CD4-positive, alpha-beta T cell treated with Interleukin-15 for 1 hour (primary cell): ENCODE measurements at regions not wholly inside any gene's neighbourhood (a gene's known extent, or its start where the extent isn't known, plus 50 kb on each side); places are given as distances from the start of the nearest gene placed in this dataset.

Experiments used
- DNase-seq: peaks from one replicate; pipeline ENCODE4 v3.0.0-alpha.2; 2020

DNA sequence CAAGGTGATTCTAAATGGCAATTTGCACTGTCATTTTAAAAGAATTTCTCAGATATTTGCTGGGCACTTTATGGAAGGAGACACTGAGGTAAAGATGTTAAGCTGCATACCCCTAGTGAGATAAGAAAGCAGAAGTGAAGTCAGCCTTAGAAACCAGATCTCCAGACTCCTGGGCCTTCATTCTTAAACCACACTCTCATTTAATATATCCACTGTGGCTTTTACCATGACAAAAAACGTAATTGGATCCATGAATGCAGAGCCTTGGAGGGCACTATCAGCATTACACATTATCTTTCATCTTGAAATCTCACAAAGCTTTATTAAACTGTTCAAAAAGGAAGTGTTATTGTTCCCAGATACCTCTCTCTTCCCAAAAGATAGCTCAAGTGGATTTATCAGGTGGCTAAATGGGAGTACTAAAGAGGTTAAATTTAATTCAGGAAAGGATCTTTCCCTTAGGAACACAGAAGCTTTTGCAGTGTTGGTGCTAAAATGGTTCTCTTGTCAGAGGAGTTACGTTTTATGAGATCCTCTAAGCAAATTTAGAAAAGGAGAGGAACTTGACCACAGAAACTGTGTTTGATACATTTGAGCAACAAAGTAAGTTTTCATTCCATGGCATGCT, 1060.4 kb downstream of the EFNB2 start:
- DNase-seq, result no peak

DNA sequence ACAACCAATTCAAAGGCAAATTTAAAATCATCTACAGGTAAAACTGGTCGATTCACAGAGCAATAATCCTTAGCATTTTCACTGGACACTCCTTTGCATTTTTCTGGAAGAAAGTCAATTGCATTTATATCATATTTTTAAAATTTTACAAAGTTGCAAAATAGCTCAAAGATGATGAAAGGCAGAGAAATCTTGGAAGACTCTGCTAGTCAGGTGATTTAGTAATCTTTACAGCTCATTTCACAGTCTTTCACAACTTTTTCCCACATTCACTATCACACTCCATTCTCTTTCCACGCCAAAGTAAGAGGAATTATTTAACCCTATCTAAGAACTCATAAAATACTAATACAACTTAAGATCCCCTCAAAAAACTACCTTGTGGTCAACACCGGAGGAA, 1063.8 kb downstream of the EFNB2 start:
- no peak for DNase-seq

- DNase-seq, result no peak
Measured at GRCh38 chr13:105466376-105466775, 1069.1 kb downstream of the EFNB2 start.

- DNase-seq, result no peak
Measured at GRCh38 chr13:105465745-105466144, 1069.7 kb downstream of the EFNB2 start, which contains the start of gene DAOA. DAOA (plus strand) TSS chr13:105466045.

- DNase-seq, result no peak
Measured at GRCh38 chr13:105465251-105465650, 1070.2 kb downstream of the EFNB2 start.

GRCh38 chr13:105464249-105464648, 1071.2 kb downstream of the EFNB2 start:
- no peak for DNase-seq

DNA sequence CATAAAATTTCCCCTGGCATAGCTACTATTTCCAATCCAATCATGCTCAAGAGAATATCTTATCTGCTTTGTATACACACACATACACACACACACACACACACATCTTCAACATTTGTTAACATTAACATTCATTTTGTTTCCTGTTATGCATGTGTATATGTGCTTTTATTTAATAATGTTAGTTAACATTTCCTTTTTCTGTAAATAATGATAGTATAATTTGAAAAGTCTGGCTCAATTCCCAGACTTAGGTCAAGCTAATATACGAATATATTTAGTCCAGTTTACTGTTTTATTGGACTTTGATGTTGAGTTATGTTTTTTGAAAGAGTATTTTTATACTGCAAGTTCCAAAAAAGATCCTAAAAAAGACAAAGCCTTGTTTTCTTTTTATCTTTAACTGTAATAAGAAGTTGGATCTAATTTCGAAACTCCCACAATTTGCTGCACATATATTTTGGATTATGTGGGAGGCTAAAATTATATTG, 1072.4 kb downstream of the EFNB2 start:
- DNase-seq, result no peak

DNA sequence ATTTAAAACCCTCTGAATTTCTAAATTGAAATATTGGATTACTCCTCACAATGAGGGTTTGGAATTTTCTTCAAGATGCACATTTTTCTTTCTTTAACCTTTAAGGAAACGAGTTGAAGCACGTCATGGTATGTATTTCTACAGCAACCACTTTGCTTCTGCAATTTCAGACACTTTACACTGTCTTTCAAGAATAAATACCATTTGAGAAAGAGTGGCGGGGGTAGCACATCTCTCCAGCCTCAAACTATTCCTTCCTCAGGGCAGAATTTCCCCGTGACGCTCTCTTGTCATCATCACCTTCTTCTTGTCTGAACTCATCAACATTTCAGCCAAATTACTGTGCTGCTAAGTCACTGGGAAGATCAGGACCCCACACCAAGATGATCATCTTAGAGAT, 1073.4 kb downstream of the EFNB2 start:
- no peak for DNase-seq

DNA sequence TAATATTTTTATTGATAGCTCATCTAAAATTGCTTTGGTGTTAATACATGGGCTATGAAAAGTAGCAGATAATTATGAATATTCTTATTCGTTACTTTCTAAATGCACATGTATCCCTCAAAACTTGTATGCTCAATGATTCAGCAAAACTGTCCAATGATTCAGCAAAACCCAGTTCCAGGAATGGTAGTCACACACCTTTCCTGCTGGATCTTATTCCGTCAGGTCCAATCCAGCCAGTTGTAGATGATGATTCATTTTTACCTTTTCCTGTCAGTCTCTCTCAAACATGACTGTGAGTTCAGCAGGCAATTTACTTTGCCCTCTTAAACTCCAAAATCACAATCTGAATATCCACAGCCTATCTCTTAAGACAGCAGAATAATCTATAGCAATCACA, 1082.6 kb downstream of the EFNB2 start:
- DNase-seq, result no peak

DNA sequence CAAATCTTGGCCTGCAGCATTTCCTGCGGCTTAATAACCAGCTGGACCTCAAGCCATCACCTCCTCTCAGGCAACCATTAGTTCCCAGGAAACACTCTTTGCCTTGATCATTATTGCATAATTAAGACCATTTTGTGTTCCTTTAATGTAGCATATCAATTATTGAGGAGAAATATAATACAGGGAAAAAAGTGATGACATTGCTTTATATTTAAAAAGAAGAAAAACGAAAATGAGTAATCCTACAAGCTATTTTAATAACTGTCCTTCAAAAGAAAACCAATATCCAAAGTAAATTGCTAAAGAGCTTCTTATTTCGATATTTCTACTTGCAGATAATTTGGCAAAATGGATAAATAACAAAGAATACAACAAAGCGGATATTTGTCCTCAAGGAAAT, 1084.7 kb downstream of the EFNB2 start:
- no peak for DNase-seq

DNA sequence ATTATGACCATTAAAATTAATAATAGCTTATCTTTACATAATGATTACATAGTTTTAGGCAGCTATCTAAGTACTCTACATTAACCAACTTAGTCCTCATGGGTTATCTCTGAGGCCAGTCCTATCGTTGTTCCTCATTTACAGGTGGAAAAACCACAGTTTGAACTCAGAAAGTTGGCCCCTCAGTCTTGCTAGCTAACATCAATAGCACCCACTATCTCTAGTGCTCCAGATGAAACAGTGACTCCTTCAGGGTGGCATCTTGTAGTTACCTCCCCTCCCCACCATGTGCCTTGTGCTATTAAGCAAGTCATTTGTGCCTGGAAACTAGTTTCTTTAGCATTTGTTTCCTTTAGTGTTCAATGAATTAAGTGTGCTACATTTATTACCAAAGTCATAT, 1086.7 kb downstream of the EFNB2 start:
- DNase-seq, result no peak

DNA sequence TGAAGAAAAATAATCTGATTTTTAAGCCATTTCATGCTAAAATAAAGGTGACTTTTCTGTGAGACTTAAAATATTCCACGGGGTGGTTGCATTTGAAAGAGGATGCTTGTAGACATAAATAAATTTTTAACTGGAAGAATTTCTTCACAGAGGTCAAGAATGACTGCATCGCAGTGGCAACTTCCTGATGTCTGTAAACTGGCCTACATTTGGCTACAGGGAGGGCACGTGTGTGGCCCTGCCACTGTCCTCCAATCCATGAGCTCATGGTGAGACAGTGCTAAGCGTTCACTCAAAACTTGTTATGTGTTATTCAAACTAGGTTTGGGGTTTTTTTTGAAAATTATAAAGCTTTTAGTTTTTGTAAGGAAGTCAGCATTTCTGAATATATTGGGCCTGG, 1089.3 kb downstream of the EFNB2 start:
- DNase-seq, result no peak

DNA sequence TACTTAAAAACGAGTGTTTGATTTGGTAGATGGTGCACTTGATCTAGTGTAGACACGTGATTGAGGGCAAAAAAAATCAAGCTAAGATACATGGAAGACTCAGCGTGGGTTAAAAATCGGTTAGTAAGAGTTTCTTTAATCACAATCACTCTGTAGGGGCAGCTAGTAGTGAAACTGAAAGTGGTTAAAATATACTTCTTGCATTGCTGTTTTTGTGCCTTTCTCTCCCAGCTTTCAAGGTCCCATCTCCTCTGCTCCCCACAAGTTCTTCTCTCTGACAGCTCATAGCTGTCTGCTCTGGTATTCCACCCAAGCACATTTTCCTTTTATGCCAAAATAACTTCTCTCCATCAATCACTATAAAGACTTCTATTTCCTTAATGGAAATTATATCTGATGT, 1089.7 kb downstream of the EFNB2 start:
- no peak for DNase-seq

- no peak for DNase-seq
Measured at GRCh38 chr13:105442949-105443699, 1092.3 kb downstream of the EFNB2 start.

GRCh38 chr13:105442040-105442439, 1093.4 kb downstream of the EFNB2 start:
- no peak for DNase-seq

- DNase-seq, result no peak
Measured at GRCh38 chr13:105441051-105441750, 1094.3 kb downstream of the EFNB2 start.

- no peak for DNase-seq
Measured at GRCh38 chr13:105436943-105437342, 1098.5 kb downstream of the EFNB2 start.

GRCh38 chr13:105432438-105432837, 1103.0 kb downstream of the EFNB2 start:
- DNase-seq, result no peak

DNA sequence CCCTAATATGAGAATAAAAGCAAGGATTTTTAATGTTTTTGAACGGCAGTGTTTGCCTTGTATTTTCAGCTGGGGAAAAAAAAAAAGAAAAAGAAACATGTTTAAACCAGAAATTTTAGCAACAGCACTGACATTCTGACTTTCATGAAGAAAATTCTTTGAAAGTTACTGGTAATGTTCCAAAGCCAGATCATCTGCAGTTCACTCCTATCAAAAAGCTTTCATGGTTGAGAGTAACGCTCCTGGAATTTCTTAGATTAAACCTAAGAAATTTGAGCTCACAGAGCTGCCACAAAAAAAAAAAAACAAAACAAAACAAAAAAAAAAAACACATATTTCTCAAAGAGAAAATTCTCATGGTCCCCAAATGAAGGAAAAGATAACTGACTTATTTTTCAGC, 1106.7 kb downstream of the EFNB2 start:
- DNase-seq, result no peak

DNA sequence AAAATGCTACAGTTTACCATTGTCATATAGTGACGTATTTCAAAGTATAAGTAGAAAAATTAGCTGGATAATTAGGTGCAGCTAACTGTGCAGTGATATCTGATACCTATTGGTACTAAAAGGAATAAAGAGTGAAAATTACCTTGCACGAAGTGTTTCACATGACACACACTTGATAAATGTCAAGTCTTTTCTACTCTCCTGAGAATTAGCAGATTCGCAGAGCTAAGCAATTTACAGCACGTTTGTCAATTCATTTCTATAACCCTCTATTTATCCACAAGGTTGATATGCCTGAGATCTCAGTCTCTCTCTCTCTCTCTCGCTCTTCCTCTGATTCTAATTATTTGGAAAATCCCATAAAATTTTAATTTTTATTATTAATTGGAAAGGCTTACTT, 1109.0 kb downstream of the EFNB2 start:
- DNase-seq, result no peak

GRCh38 chr13:105414639-105415038, 1120.8 kb downstream of the EFNB2 start:
- no peak for DNase-seq

GRCh38 chr13:105412171-105412570, 1123.3 kb downstream of the EFNB2 start:
- DNase-seq, result no peak

DNA sequence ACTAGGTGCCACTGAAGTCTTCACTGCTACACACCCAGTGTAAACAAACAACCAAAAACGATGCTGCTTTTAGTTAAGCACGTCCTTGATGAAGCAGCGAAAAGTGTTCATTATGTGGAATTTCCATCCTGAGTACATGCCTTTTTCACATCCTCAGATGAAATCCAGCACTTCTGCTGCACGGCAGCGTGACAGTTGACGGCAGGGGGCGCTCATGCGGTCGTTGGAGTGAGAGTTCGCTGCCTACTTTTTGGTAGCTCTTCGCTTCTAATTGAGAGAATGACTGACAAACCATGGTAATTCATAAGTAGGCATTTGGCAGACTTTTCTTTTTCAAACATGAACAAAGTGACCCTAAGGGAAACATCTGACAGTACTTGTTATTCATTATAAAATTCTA, 1124.9 kb downstream of the EFNB2 start:
- DNase-seq, result no peak

GRCh38 chr13:105406551-105406950, 1128.9 kb downstream of the EFNB2 start:
- no peak for DNase-seq
